Uterus (tissue), 2 donors: ENCODE measurements at regions not wholly inside any gene's neighbourhood (a gene's known extent, or its start where the extent isn't known, plus 50 kb on each side); places are given as distances from the start of the nearest gene placed in this dataset.

Experiments used
- POLR2A ChIP-seq, 2 donors: fragments of 450-650 bp; IDR thresholded peaks; one replicate each; pipeline ENCODE4 v1.6.1; 2016; ENCODE audit warnings: antibody characterized with exemption in 2 of 2, mild to moderate bottlenecking in 1 of 2, moderate library complexity in 1 of 2
- TF ChIP-seq, protein P1 (sequence below), 4 experiments: fragments of 200-600 bp in 2 of 4; fragments of 450-650 bp in 2 of 4; sonication (generic) in 2 of 4; IDR thresholded peaks; one replicate each; pipeline ENCODE4 v1.5.1; 2016 to 2019; ENCODE audit warnings: antibody characterized with exemption in 4 of 4, mild to moderate bottlenecking in 2 of 4, moderate library complexity in 1 of 4

GRCh38 chr1:213678348-213678747 is 309.4 kb upstream of the PROX1 start:
- TF ChIP-seq, protein P1, sequence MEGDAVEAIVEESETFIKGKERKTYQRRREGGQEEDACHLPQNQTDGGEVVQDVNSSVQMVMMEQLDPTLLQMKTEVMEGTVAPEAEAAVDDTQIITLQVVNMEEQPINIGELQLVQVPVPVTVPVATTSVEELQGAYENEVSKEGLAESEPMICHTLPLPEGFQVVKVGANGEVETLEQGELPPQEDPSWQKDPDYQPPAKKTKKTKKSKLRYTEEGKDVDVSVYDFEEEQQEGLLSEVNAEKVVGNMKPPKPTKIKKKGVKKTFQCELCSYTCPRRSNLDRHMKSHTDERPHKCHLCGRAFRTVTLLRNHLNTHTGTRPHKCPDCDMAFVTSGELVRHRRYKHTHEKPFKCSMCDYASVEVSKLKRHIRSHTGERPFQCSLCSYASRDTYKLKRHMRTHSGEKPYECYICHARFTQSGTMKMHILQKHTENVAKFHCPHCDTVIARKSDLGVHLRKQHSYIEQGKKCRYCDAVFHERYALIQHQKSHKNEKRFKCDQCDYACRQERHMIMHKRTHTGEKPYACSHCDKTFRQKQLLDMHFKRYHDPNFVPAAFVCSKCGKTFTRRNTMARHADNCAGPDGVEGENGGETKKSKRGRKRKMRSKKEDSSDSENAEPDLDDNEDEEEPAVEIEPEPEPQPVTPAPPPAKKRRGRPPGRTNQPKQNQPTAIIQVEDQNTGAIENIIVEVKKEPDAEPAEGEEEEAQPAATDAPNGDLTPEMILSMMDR (IDR thresholded peaks at IDR 0.05) = no peak
- no peak for TF ChIP-seq POLR2A (IDR thresholded peaks at IDR 0.05)
